Adipocyte (in vitro differentiated cells): ENCODE measurements at regions not wholly inside any gene's neighbourhood (a gene's known extent, or its start where the extent isn't known, plus 50 kb on each side); places are given as distances from the start of the nearest gene placed in this dataset.

Experiments
- DNase-seq: peaks from one replicate; pipeline ENCODE4 v3.0.0-alpha.2; 2015; ENCODE audit warnings: low read depth
- H3K27me3 ChIP-seq: replicated peaks from 2 replicates; pipeline ENCODE4 v1.7.0; 2013; ENCODE audit warnings: mild to moderate bottlenecking, low read length, moderate library complexity; ENCODE audit not compliant: control insufficient read depth, insufficient read depth
- H3K36me3 ChIP-seq: 2 replicates; pipeline ENCODE4 v1.7.0; 2013; ENCODE audit warnings: low read length, mild to moderate bottlenecking, moderate library complexity; ENCODE audit not compliant: control insufficient read depth, insufficient read depth, severe bottlenecking
- H3K4me1 ChIP-seq: 2 replicates; pipeline ENCODE4 v1.7.0; 2013; ENCODE audit warnings: mild to moderate bottlenecking, low read length, moderate library complexity; ENCODE audit not compliant: control insufficient read depth, insufficient read depth
- H3K4me3 ChIP-seq: 2 replicates; pipeline ENCODE4 v1.7.0; 2013; ENCODE audit warnings: mild to moderate bottlenecking, low read length, moderate library complexity
- H3K9ac ChIP-seq: 2 replicates; pipeline ENCODE4 v1.7.0; 2013; ENCODE audit warnings: mild to moderate bottlenecking, low read length, moderate library complexity
- H3K9me3 ChIP-seq: 2 replicates; pipeline ENCODE4 v1.7.0; 2013; ENCODE audit warnings: mild to moderate bottlenecking, low read length, moderate library complexity; ENCODE audit not compliant: control insufficient read depth

DNA sequence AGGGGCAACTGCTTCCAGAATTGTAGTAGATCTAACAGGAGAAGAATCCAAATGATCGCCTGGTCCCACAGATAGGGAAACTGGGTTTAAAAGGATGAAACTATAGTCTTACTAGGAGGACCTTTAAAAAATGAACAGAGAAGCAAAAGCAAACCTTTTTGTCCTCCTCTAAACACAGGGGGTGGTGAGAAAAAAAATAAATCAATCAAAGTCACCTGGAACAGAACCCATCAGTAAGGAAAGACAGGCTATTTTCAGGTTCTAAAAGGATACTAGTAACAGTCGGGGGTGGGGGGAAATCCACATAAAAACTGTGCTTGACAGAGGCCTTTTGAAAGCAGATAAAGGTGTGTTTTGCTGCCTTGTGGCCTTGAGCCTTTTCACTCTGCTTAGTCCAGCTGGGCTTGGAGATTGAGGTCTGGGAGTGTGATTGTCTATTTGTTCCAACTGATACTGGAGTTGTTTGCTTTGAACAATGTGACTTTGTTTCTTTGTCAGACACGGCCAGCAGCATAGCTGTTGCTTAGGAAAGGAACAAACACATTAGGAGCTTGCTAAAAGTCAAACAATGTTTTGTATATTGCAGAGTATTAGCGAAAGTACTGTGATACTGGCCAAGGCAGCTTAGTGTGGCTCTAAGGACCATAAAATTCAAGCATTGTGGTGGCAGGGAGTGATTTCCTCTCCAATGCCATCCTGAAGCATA, 141.1 kb upstream of the IRF2BP2 start:
- Histone ChIP-seq H3K36me3 (no peaks in the 10 kb centered on the region), H3K27me3 (no peaks in the 10 kb centered on the region), H3K9me3 (no peaks in the 10 kb centered on the region), H3K4me1 (peaks cover 7% of the 10 kb centered on the region), H3K9ac (no peak overlapping the region), H3K4me3 (no peak overlapping the region)
- DNase-seq: no peak

DNA sequence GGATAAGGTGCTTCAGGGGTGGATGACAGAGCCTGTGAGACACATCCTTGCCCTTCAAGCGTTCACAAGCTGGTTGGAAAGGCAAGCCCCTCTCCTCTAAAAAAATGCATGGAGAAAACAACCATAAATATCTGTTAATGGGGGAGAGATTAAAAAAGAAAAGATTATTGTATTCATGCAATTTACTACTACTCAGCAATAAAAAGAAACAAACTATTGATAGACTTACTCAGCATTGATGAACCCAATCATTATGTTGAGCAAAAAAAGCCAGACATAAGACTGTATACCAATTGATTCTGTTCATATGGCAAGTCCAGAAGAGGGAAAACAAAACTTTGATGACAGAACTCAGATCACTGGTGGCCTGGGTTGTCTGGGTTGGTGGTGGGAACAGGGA, 138.7 kb upstream of the IRF2BP2 start:
- Histone ChIP-seq H3K9me3 (no peaks in the 10 kb centered on the region), H3K36me3 (no peaks in the 10 kb centered on the region), H3K9ac (no peak overlapping the region), H3K27me3 (no peaks in the 10 kb centered on the region), H3K4me1 (peaks cover 6% of the 10 kb centered on the region), H3K4me3 (no peak overlapping the region)
- DNase-seq: no peak

DNA sequence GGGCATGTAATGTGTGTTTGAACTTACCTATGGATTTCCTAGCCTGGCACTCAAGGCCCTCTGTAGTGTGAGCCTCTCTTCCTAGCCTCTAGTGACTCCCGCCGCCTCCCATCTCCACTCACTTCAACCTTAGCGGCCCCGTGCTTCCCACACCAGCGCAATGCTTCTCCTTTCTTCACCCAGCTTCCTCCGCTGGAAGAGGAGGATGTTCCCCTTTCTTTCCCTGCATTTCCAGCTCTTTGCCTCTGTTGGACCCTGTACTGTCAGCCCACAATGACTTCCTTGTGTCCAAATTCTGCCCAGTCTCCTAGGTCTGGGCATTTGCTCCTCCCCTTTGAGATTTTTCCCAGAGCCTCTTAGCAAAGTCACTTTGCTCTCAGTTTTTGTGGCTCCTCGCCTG, 138.1 kb upstream of the IRF2BP2 start:
- no peaks in the 10 kb centered on the region for H3K36me3 ChIP-seq
- no peaks in the 10 kb centered on the region for H3K9me3 ChIP-seq
- peaks cover 9% of the 10 kb centered on the region for H3K4me1 ChIP-seq
- DNase-seq: no peak
- no peaks in the 10 kb centered on the region for H3K27me3 ChIP-seq
- H3K9ac ChIP-seq: no peak overlapping the region
- H3K4me3 ChIP-seq: no peak overlapping the region

DNA sequence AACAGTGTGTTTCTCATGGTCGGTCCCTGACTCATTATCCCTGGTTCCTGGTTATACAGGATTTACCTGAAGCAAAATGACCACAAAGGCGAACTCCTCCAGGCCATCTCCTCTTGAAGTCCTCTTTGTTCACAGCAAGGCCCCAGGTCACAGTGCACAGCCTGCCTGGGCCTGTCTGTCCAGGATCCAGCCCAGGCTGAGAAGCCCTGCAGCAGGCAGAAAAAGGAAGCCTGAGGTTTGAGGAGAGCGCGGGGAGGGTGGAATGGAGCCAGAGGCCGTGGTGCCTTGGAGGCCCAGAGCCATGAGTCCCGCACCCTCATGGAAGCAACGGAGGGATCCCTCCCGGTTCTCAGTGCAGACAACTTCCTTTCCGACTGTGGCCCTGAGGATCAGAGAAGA, 136.8 kb upstream of the IRF2BP2 start:
- H3K9me3 ChIP-seq: no peaks in the 10 kb centered on the region
- no peaks in the 10 kb centered on the region for H3K36me3 ChIP-seq
- H3K4me3 ChIP-seq: no peak overlapping the region
- H3K4me1 ChIP-seq: peaks cover 9% of the 10 kb centered on the region
- H3K9ac ChIP-seq: no peak overlapping the region
- no peaks in the 10 kb centered on the region for H3K27me3 ChIP-seq
- no peak for DNase-seq

DNA sequence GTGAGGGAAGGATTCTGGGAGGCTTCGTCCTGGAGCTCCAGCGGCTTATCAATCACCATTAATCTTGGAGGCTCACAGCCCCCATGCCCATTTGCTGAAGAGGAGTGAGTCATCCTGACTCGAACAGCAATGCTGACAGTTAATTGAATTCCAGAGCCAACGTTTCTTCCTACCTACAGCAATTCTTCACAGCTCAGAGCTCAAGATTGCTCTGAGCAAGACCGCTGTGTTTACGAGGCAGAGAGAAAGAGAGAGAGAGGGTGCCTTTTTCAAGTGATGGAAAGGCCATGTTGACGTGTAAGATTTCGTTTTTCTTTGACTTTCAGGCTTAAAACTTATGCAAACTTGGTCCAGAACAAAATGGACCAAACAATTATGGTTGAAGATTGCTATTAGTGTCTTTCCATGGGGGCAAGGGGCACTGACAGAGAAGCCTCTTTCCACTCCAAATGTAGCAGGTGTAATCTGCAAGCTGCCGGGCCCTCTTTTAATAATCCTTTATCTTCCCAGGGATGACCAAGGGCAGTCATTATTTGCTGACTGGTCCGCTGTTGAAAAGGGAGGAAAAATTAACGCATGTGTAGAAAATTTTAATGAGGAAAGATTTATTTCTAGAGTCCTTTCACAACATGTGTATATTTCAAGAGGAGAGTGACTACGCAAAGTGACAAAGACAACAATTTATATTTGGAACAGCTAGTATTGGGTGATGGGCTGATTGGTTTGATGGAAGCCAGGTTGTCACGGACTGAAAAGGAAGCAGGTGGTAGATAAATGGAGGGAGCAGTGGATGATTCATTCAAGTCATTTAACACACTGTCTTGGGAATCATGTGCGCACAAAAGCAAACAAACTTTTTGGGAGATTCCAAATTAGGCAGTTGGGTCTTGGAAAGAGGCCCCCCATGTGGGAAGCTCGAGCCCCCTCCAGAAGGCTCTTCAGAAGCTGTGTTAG, 136.1 kb upstream of the IRF2BP2 start:
- no peak overlapping the region for H3K4me3 ChIP-seq
- DNase-seq: peak; percentile 2

DNA sequence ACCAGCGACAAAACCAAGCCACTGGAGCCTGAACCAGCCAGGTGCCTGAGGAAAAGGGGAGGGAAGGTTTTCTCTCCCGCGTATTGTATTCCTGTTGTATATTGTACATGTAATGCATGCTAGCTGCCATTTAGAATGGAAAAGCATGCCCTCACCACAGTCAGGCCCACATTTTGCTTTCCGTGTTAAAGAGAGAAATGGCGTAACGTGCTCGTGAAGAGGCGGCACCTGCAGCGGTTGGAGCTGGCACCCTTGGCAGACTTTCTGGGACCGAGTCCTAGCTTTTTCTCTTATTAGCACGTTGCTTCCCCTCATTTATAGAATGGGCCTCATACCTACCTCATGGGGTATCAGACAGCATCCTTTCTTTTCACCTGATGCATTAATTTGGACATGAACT, 135.3 kb upstream of the IRF2BP2 start:
- no peaks in the 10 kb centered on the region for H3K27me3 ChIP-seq
- H3K4me1 ChIP-seq: peaks cover 9% of the 10 kb centered on the region
- H3K9ac ChIP-seq: no peak overlapping the region
- no peak for DNase-seq
- no peak overlapping the region for H3K4me3 ChIP-seq
- H3K36me3 ChIP-seq: no peaks in the 10 kb centered on the region
- H3K9me3 ChIP-seq: no peaks in the 10 kb centered on the region

More for the DNA sequence above, 136.1 kb upstream of the IRF2BP2 start:
- Histone ChIP-seq H3K9me3 (no peaks in the 10 kb centered on the region), H3K4me1 (peaks cover 9% of the 10 kb centered on the region), H3K9ac (no peak overlapping the region), H3K27me3 (no peaks in the 10 kb centered on the region), H3K36me3 (no peaks in the 10 kb centered on the region)

DNA sequence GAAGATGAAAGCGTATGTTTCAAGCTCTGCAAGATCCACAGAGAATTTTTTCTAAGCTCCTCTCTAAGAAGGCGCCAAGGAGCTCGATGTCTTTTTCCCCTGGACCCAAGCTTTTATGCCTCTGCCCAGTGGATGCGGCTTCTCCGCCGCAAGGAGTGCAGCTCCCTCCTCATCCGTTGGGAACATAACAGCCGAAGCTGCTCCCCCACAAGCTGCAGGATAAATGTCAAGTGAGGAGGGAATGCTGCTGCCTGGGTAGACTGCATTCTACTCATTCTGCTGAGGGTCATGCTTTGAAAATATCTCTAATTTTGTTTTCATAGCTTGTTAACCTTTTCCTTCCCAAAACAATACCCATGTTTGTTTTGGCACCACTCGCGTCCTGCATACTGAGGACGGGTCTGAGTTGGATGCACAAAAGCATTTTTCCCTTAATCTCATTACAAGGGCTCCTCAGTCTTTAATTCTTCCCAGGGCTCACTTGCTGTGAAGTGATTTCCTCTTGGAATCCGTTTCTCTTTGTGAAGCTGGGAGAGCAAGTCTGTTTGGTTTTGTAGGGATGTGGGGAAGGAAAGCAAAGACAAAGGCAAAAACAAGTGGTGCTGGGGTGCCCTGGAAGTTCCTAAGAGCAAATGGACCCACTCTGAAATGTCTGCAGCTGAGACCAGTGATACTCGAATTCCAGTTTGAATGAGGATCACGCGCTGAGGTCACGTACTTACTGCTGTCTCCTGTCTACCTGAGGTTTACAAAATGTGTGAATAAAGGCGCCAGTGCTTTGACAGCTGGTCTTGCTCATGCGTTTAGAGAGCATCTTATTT, 134.0 kb upstream of the IRF2BP2 start:
- peak; percentile 57 for DNase-seq

DNA sequence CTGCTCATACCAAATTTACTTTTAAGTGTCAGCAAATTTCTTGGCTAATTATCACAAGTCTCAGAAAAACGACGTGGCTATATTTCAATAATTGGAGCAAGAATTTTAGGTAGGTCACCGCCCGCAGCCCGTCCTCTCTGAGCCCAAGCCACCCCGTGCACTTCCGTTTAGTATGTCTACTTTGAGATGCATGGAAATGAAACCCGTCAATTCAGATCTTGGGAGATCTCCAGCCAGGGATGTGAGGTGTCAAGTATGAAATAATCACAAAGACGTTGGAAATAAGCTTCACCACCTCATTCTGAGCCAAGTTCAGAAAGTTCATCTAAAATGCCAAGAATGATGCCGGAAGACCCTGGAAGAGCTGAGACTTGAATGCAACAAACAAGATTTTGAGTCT, 132.6 kb upstream of the IRF2BP2 start:
- H3K4me1 ChIP-seq: peaks cover 9% of the 10 kb centered on the region
- H3K36me3 ChIP-seq: no peaks in the 10 kb centered on the region
- no peak for DNase-seq
- no peaks in the 10 kb centered on the region for H3K9me3 ChIP-seq
- H3K9ac ChIP-seq: no peak overlapping the region
- no peak overlapping the region for H3K4me3 ChIP-seq
- H3K27me3 ChIP-seq: no peaks in the 10 kb centered on the region

More for the DNA sequence above, 134.0 kb upstream of the IRF2BP2 start:
- Histone ChIP-seq H3K9ac (peak overlapping the region; percentile 28), H3K27me3 (no peaks in the 10 kb centered on the region), H3K4me3 (peak overlapping the region; percentile 46), H3K36me3 (no peaks in the 10 kb centered on the region), H3K4me1 (peaks cover 9% of the 10 kb centered on the region), H3K9me3 (no peaks in the 10 kb centered on the region)

DNA sequence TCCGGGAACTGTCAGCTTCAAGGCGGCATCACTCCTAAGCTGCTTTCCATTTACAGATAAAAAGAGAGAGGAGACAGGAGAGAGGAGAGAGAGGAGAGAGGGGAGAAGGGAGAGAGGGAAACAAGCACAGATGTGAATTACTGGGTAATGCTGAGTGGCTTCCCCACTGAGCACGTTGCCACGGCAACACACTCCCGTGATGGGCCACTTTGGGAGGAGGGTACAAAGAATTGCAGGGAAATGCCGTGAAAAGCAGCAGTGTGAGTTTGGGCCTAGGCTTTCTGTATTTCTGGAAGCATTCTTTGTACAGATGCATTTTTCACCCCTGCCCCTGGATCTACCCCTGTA, 128.0 kb upstream of the IRF2BP2 start:
- DNase-seq: no peak
- H3K4me1 ChIP-seq: no peaks in the 10 kb centered on the region
- H3K4me3 ChIP-seq: no peak overlapping the region
- no peaks in the 10 kb centered on the region for H3K9me3 ChIP-seq
- no peaks in the 10 kb centered on the region for H3K27me3 ChIP-seq
- H3K36me3 ChIP-seq: no peaks in the 10 kb centered on the region
- no peak overlapping the region for H3K9ac ChIP-seq

- no peaks in the 10 kb centered on the region for H3K27me3 ChIP-seq
These were observed 125.9 kb upstream of the IRF2BP2 start for GRCh38 chr1:234735916-234736315.

DNA sequence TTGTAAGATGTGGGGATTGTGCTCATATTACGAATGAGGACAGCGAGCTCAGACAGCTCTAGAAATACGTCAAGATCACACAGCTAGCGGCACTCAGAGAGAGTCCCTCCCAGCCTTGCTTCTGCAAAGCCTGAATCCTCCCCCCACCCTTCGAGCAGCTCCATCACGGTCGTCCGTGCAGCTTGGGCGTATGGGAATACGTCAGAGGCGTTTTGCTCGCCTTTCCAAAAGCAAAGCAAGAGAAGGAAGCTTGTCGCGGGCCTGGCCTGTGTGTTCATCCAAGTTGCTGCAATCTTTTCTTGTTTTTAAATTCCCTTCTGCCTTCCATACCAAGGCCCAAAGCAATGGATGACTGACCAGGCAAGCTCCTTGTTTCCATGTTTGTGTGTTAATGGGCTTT, 125.5 kb upstream of the IRF2BP2 start:
- H3K36me3 ChIP-seq: no peaks in the 10 kb centered on the region
- no peak overlapping the region for H3K9ac ChIP-seq
- no peaks in the 10 kb centered on the region for H3K9me3 ChIP-seq
- no peak for DNase-seq
- H3K4me3 ChIP-seq: no peak overlapping the region
- peaks cover 7% of the 10 kb centered on the region for H3K4me1 ChIP-seq
- no peaks in the 10 kb centered on the region for H3K27me3 ChIP-seq

More at GRCh38 chr1:234735916-234736315, 125.9 kb upstream of the IRF2BP2 start:
- no peak for DNase-seq
- Histone ChIP-seq H3K4me3 (no peak overlapping the region), H3K9ac (no peak overlapping the region), H3K9me3 (no peaks in the 10 kb centered on the region), H3K4me1 (peaks cover 7% of the 10 kb centered on the region), H3K36me3 (no peaks in the 10 kb centered on the region)
